ENCODE measurements at regions not wholly inside any gene's neighbourhood (a gene's known extent, or its start where the extent isn't known, plus 50 kb on each side); places are given as distances from the start of the nearest gene placed in this dataset.
"Not testable (repeated sequence)": the region's sequence is repeated elsewhere in the genome, so short reads cannot be mapped to it uniquely, and the experiment has no call there.

DNA sequence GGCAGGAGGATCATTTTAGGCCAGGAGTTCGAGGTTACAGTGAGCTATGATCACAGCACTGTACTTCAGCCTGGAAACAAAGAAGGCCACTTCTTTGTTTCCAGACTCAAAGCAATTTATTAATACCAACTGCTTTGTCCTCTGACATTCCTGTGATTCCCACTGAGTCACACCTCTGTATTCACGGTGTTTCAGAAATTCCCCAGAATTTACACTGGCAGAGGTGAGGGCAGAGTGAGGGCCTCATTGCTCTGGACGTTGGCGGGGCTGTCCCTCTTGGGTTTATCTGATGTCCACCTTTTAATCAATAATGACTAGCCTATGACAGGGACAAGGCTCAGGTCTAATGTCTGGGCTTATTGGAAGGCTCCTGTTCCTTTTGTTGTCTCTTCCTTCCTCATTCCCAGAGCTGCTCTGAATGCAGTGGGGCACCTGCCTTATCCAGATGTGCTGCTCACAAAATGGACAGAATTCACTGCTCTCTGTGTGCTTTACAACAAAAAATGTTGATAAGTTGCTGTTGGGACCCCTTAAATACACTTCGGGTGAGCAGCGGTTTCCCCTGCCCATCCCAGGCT, 160.1 kb downstream of the BCL2L11 start:
- not testable (repeated sequence) for TF ChIP-seq EZH2 (IDR thresholded peaks at IDR 0.05)
- TF ChIP-seq, protein P1, sequence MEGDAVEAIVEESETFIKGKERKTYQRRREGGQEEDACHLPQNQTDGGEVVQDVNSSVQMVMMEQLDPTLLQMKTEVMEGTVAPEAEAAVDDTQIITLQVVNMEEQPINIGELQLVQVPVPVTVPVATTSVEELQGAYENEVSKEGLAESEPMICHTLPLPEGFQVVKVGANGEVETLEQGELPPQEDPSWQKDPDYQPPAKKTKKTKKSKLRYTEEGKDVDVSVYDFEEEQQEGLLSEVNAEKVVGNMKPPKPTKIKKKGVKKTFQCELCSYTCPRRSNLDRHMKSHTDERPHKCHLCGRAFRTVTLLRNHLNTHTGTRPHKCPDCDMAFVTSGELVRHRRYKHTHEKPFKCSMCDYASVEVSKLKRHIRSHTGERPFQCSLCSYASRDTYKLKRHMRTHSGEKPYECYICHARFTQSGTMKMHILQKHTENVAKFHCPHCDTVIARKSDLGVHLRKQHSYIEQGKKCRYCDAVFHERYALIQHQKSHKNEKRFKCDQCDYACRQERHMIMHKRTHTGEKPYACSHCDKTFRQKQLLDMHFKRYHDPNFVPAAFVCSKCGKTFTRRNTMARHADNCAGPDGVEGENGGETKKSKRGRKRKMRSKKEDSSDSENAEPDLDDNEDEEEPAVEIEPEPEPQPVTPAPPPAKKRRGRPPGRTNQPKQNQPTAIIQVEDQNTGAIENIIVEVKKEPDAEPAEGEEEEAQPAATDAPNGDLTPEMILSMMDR (IDR thresholded peaks at IDR 0.05) = not testable (repeated sequence)

Data from neural progenitor cell (in vitro differentiated cells).